HG03097 (cell line): ENCODE measurements at regions not wholly inside any gene's neighbourhood (a gene's known extent, or its start where the extent isn't known, plus 50 kb on each side); places are given as distances from the start of the nearest gene placed in this dataset.
"Not testable (repeated sequence)": the region's sequence is repeated elsewhere in the genome, so short reads cannot be mapped to it uniquely, and the experiment has no call there.

Experiments
- ATAC-seq: cut with Tn5 transposase; IDR thresholded peaks from one replicate; pipeline ENCODE4 v1.9.1; 2021; ENCODE audit not compliant: unreplicated experiment, low FRiP score

- not testable (repeated sequence) for ATAC-seq
Measured at GRCh38 chr16:29262725-29263124, 143.8 kb downstream of the NPIPB11 start.

DNA sequence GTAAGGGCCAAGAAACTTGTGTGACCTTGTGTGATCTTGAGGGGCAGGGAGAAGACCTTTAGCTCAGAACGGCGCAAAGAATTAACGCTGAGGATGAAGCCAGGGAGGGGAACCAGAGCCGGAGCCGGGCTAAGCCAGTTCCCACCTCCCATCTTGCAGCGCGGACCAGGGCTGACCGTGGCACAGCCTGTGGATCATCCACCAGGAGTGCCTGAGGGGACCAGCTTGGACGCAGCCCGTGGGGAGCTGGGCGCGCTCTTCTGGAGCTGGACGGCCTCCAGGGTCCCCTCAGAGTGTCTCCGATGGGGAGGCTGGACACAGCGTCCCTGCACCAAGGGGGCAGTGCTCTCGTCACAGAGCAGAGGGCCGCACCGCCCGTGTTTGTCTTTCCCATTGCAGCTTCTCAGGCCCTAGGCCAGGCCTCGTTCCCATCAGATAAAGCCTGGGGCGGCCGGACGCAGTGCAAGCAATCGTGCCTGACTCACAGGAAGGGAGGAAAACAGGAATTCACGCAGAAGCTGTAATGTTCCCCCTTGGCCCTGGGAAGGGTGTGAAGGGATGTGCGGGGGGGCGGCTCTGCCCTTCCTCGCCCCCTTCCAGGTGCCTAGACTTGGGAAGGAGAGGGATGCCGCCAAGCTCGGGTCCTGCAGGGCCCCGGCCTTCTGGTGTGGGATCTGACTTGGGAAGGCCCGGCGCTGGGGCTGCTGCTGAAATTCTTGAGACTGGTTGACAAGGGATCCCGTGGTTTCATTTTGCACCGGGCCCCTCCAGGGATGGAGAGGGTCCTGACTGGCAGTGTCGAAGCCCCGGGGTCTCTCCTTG is 144.9 kb downstream of the NPIPB11 start:
- ATAC-seq, result not testable (repeated sequence)

- not testable (repeated sequence) for ATAC-seq
Measured at GRCh38 chr16:29260683-29261426, 145.7 kb downstream of the NPIPB11 start.

GRCh38 chr16:29259635-29260457 is 146.7 kb downstream of the NPIPB11 start:
- ATAC-seq, result not testable (repeated sequence)

DNA sequence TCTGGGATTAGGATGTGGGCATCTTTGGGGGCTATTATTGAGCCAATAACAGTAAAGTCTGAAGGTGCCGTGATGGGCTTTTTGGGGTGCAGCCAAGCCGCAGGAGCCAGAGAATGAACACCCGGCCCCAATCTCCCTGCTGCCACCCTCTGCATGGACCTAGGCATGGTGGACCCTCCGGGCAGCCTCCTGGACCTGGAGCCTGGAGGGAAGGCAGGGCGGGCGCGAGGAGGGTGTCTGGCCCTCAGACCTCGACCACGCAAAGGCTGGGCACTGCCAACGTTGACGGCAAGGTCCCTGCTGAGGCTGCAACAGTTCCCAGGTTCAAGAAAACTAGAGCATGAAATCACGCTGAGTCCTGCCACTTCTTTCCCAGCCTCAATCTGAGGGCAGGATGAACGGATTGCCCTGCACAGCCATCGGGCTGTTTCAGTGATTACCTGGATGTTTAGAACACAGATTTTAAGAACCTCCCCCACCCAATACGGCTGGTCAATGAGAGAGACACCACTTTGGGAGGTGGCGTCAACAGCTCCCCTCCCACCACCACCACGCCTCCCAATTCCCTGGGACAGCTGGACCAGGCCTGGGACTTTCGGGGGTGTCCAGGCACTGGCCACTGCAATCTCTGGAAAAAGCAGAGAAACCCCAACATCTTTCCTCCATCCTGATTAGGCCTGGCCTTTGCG is 147.4 kb downstream of the NPIPB11 start:
- not testable (repeated sequence) for ATAC-seq

DNA sequence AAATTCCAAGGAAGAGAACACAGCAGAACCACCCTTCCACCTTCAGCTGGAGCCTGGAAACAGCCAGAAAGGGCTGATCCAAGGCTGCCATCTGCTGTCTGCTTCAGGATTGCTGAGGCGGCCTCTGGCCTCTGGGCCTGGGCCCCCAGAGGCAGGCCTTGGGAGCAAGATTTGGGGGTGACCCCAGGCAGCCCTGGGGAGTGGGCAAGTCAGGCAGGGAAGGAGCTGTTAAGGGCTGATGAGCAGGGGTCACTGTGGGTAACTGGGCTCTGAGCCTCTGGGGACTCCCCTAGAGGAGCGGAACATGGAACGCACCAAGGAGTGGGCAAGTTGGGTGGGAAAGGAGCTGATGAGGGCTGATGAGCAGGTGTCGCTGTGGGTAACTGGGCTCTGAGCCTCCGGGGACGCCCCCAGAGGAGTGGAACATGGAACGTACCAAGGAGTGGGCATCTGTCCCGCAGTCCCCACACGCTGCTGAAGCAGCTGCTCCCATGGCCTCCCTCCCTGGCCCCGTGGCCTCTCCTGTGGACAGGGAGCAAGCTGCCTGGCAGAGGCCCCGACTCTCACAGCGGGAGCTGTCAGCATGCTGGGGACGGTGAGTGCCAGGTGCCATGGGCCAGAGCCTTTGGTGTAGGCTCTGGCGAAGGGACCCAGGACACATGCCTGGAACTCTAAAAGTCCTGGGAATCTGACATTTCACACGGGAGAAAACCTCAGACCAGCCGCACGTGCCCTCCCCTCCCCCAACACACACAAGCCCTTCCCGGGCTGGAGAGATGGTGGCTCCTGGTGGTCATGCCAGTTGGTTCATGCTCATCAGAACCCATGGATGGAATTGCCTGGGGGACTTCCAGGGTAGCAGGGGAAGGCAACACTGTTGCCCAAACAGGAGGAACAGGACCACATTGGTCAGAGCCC is 148.8 kb downstream of the NPIPB11 start:
- not testable (repeated sequence) for ATAC-seq

GRCh38 chr16:29256501-29256981 is 150.0 kb downstream of the NPIPB11 start:
- no peak for ATAC-seq

GRCh38 chr16:29255957-29256356 is 150.6 kb downstream of the NPIPB11 start:
- not testable (repeated sequence) for ATAC-seq

GRCh38 chr16:29255496-29255796 is 151.1 kb downstream of the NPIPB11 start:
- not testable (repeated sequence) for ATAC-seq

- ATAC-seq, result no peak
Measured at GRCh38 chr16:29254676-29255495, 151.6 kb downstream of the NPIPB11 start.

DNA sequence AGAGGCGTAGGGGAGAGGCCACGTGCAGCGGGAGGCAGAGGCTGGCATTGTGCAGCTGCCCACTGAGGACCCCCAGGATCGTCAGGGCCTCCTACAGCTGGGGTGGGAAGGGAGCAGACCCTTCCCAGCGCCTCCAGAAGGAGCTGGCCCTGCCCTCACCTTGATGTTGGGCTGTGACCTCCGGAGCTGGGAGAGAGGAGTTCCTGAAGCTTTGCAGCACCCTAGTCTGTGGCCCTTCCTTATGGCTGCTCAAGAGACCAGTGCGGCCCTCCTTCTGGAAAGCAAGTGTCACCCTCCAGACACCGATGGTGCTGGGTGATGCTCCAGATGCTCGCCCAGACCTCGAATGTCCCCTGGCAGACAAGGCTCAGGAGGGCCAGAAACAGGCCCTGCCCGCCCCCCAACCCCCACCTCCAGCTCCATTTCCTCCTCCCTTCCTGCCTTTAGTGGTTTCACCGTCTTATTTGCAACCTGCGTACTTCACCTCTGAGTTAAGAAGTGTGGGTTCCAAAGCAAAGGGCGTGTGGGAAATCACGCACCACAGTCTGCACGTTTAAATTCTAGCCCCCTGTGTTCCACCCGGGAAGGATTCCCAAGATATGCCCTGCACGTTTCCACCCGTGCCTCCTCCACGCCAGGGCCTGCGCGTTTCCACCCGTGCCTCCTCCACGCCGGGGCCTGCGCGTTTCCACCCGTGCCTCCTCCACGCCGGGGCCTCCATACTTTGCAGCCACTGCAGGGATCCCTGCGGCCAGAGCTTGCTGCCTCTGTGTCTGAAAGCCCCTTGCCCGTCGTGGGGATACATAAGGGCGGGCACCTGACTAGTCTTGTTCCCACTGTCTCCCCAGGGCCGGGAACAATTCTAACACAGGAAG is 152.6 kb downstream of the NPIPB11 start:
- ATAC-seq, result not testable (repeated sequence)

DNA sequence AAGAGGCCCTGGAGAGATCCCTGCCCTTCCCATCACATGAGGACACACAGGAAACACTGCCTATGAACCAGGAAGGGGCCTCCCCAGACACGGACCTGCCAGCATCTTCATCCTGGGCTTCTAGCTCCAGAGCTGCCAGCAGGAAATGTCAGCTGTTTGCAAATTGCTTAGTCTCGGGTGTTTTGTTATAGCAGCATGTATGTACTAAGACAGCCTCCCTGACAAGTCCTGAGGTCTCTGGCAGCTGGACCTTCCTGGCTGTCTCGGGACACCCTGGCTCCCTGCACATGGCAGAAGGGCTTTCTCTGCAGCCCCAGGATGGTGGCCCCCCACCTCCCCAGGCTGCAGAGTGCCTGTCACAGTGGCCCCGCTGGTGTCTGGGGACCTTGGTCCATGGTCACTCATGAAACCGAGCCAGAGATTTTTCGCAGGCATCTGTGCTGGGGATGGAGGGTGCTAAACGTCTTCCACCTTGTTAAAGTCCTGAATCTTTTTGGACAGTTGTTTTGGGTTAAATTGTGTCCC is 153.4 kb downstream of the NPIPB11 start:
- ATAC-seq, result not testable (repeated sequence)

DNA sequence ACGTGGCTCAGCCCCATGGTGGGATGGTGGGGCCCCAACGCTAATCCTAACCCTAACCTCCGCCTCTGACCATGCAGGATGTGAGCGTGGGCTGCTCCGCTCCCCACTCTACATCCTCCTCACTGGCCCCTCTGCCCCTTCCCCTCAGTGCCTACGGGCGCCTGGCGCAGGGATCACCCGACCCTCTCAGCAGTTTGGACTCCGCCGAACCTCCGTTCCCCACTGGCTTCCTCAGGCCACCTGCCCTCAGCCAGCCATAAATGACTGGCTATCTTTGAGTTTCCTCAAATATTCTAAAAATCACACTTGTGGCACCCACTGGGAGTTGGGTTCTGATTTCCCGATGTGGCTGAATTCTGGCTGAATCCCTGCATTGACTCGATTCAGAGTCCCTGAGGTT is 154.2 kb downstream of the NPIPB11 start:
- not testable (repeated sequence) for ATAC-seq

DNA sequence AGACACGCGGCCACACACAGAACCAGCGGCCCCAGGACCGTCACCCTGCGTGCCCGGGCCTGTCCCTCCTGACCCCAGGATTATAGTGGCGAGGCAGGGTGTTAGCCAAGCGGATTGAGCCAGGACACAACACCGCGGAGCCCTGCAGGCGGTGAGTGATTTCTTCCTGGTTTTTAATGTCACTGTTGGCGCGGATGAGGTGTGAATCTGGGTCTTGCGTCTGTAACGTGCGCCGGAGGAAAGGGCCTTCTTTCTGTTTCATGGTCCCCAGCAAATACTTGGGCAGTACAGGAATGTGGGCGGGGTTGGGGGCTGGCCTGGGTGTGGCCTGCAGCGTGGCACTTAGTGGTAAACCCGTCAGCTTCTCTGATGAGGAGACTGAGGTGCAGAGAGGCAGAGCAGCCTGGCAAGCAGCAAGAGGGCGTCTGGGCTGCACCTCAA is 154.9 kb downstream of the NPIPB11 start:
- not testable (repeated sequence) for ATAC-seq

DNA sequence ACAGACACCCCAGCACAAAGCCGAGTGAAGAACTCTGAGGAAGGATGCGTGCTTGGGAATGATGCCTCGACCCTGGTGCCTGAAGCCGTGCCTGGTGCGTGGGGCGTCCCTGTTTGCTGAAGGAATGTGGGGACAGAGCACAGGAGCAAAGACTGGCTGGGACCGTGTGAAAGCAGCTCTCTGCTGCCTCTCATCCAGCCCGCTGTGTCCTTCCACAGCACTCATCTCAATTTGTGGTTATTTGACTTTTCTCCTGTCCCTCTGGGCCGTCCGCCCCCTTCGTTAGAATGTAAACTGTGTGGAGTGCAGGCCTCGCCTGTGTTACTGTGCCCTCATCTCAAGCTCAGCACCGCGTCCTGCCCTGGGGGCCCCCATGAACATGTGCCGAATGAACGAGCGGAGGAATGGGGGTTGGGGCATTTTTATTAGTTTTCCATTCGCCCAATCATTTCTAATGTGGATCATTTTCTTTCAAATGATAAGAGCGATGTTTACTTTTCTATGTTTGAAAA is 155.5 kb downstream of the NPIPB11 start:
- ATAC-seq, result not testable (repeated sequence)

- not testable (repeated sequence) for ATAC-seq
Measured at GRCh38 chr16:29250469-29250868, 156.0 kb downstream of the NPIPB11 start.

- ATAC-seq, result not testable (repeated sequence)
Measured at GRCh38 chr16:29248940-29249318, 157.6 kb downstream of the NPIPB11 start.
